ENCODE measurements at regions not wholly inside any gene's neighbourhood (a gene's known extent, or its start where the extent isn't known, plus 50 kb on each side); places are given as distances from the start of the nearest gene placed in this dataset.
"Not testable (repeated sequence)": the region's sequence is repeated elsewhere in the genome, so short reads cannot be mapped to it uniquely, and the experiment has no call there.

DNA sequence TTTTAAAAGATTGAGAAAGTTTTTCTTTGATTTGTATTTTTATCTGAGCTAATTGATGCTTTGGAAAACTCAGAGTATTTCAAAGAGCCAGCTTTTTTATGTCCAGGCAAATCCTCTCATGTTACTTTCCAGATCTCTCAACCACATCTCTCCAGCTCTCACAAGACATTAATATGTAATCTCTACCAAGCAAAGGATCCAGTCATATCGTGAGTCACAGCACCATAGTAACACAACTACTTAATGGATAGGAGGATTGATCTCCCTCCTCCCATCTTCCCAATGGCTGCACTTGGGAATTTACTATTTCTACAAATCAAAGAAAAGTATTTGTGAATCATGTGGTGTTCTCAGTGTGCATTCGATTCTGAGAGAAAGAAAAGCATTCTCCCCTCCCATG is 63.3 kb downstream of the POU4F1 start:
- DNase-seq = no peak

- DNase-seq = not testable (repeated sequence)
Observed at GRCh38 chr13:78526044-78526443, 77.3 kb downstream of the POU4F1 start.

GRCh38 chr13:78524936-78525335 is 78.4 kb downstream of the POU4F1 start:
- no peak for DNase-seq

GRCh38 chr13:78521091-78521490 is 82.3 kb downstream of the POU4F1 start:
- DNase-seq = no peak

- DNase-seq = no peak
Observed at GRCh38 chr13:78520425-78520824, 82.9 kb downstream of the POU4F1 start.

GRCh38 chr13:78518482-78518881 is 84.9 kb downstream of the POU4F1 start:
- DNase-seq = not testable (repeated sequence)

DNA sequence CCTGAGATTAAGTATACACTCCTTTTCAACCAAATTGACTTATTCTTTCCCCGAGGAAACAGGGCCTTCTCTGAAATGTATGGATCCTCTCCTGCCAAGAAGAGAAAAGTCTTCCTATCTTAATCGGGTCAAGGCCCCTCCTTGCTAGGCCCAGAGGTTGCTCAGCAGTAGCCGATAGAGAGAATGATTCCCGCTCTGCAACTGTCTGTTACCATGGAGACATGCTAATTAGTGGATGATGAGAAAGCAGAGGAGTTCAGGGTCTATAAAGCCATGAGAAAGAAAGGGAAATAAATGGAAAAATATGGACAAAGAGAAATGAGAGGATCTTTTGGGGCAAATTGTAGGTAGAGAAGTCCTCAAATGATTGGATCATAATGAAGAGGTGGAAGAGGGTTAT is 103.5 kb downstream of the POU4F1 start:
- no peak for DNase-seq

- DNase-seq = no peak
Observed at GRCh38 chr13:78497702-78498355, 105.5 kb downstream of the POU4F1 start.

- DNase-seq = no peak
Observed at GRCh38 chr13:78491978-78492377, 111.4 kb downstream of the POU4F1 start.

- DNase-seq = not testable (repeated sequence)
Observed at GRCh38 chr13:78490225-78490624, 113.1 kb downstream of the POU4F1 start.

DNA sequence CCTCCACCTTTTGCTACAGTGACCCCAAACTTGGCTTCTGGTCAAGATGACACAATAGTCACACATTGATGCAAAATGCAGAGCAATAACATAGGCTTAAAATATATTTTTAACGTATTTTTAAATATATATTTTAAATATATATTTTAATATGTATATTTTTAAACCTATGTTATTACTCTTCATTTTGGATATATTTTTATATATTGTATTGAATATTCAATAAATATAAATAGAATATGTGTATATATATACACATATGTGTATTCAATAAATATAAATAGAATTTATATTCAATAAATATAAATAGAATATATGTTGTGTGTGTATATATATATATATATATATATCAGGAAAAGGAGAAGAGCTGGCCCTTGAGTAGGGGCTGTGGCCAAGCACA is 115.6 kb downstream of the POU4F1 start:
- DNase-seq = no peak

- DNase-seq = no peak
Observed at GRCh38 chr13:78485803-78486202, 117.5 kb downstream of the POU4F1 start.

DNA sequence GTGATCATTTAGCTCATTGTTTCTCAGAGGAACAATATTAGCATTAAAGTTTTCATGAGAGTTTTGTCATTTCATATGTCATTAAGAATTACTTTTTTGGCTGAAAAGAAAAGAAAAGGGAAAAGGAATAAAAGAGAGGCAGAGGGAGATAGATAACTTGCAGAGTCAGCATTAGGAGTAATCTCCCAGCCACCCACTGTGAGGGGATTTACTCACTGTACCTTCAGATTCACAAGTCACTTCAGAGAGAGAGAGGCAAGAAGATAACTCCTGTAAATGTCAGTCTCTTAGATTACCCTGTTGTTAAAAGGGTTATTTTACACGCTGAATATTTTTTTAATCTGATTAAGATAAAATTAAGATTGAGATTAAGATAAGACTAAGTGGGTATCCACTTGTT is 125.2 kb downstream of the POU4F1 start:
- DNase-seq = no peak

GRCh38 chr13:78476910-78477309 is 126.4 kb downstream of the POU4F1 start:
- DNase-seq = no peak

DNA sequence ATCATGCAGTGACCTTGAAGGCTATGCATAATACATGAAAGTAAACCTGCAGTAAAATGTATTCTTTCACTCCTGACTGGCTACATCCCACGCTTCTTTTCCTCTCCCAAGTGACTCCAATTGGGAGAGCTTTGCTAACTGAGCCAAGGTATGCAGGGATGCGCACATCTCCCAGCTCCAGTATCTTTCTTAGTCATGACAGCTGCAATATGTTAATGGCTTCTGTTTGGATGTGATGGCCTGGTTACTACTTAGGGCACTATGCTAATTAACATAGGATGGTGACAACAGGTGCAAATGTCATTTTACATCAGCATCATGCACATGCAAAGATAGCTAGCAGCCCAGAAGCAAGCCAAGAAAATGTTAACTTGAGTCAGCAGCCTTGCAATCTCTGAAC is 134.7 kb downstream of the POU4F1 start:
- no peak for DNase-seq

DNA sequence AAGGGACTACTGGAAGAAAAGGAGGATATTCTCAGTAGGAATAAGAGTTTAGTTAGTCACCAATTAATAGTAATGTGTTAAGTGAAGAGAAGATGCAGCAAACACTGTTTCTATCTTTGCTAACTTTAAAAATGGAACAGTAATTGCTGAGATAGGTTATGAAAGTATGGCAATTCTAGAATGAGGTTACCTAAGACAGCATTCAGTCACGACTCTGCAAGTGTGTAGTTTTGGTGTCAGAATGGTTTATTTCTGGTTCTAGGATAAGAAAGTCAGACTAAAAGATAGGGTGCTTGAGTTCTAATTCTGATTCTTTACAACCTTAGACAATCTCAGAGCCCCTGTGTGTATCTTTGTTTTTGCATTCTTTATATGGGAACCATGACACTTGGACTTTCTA is 138.1 kb downstream of the POU4F1 start:
- no peak for DNase-seq

DNA sequence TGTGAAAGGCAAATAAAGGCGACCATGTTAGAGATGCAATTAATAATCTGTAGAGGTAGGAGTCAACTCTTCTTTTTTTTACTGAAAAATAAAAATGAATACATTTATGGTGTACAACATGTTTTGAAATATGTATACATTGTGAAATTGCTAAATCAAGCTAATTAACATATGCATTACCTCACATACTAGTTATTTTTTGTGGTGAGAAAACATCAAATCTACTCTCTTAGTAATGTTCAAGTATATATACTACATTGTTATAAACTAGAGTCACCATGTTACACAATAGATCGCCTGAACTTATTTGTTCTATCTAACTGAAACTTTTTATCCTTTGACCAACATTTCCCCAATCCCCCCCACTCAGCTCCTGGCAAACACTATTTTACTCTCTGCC is 143.2 kb downstream of the POU4F1 start:
- DNase-seq = no peak

DNA sequence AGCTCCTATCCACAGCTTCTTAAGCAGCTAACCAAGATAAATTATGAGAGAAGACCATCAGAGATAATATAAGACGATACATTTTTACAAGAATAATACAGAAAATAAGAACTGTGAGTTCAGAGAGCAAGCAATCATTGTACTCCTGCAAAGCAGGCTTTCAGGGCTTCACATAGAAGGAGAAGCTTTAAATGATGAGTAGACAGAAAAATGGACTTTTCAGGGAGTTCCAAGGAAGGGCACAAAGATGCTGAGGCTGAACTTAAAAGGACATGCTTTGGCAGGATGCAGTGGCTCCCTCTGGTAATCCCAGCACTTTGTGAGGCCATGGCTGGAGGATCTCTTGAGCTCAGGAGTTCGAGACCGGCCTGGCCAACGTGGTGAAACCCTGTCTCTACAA is 159.5 kb downstream of the POU4F1 start:
- DNase-seq = no peak

DNA sequence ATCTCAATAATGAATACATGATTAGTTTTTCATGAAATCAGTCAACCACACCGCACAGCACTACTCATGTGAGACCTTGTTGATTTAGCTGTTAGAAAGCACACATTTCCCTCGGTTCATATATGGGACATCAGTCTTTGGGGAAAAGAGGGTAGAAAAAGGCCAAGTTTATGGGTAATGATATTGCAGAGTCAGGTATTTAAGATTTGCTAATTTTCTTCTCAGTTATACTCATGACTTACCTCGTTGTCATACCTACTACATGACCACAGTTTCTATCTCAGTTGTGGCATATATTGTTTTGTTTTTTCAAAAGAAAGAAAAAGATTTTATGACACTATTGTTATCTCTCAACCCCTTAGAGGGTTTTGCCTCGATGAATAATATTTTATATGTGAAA is 165.6 kb downstream of the POU4F1 start:
- no peak for DNase-seq

DNA sequence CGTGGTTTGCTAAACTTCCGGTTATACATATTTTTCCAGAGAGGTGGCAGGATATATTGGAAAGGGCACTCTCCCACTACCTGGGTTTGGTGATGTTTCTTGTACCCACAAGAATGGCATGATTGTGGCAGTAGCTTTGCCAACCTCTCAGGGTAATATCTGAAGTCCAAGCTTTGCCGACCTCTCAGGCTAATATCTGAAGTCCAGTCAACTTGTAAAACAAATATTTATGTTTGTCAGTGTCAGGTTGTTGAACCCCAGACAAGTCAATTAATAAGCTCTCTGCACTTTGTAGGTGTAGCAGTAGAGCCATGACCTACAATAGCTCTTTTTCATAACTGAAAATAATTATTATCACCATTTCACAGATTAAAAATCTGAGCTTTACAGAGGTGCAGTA is 167.0 kb downstream of the POU4F1 start:
- no peak for DNase-seq

- DNase-seq = no peak
Observed at GRCh38 chr13:78431328-78431727, 172.0 kb downstream of the POU4F1 start.

GRCh38 chr13:78430811-78431210 is 172.5 kb downstream of the POU4F1 start:
- no peak for DNase-seq

- no peak for DNase-seq
Observed at GRCh38 chr13:78430166-78430791, 173.1 kb downstream of the POU4F1 start.

GRCh38 chr13:78428646-78429045 is 174.7 kb downstream of the POU4F1 start:
- no peak for DNase-seq

- no peak for DNase-seq
Observed at GRCh38 chr13:78426183-78426582, 177.2 kb downstream of the POU4F1 start.
